ENCODE measurements at regions not wholly inside any gene's neighbourhood (a gene's known extent, or its start where the extent isn't known, plus 50 kb on each side); places are given as distances from the start of the nearest gene placed in this dataset.

DNA sequence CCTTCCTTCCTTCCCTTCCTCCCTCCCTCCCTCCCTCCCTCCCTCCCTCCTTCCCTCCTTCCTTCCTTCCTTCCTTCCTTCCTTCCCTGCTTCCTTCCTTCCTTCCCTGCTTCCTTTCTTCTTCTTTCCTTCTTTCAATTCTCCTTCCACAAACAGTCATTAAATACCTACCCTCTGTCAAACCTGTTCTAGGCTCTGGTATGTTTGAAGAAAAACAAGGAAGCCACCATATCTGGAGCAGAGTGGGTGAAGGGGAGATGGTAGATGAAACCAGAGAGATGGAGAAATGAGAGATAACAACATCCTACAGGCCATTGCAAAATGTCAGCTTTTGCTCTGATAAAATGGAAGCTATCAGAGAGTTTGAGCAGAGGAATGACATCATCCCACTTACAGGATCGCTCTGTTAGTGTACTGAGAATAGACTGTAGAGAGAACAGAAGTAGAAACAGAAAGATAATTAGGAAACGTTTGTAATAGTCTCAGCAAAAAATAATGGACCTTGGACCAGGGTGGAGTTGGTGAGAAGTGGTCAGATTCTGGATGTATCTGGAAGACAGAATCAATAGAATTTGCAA lies 334.0 kb downstream of the STIM2 start:
- Histone ChIP-seq H3K27ac (no peak overlapping the region), H3K9ac (no peak overlapping the region), H3K36me3 (ENCODE audit: low read depth) (no peaks in the 10 kb centered on the region), H3K9me2 (ENCODE audit: insufficient read depth) (no peaks in the 10 kb centered on the region), H3K4me2 (ENCODE audit: unreplicated experiment) (no peak overlapping the region), H3K4me1 (ENCODE audit: insufficient read depth) (no peaks in the 10 kb centered on the region), H3F3A (ENCODE audit: insufficient read depth) (no peaks in the 10 kb centered on the region), H3K4me3 (no peak overlapping the region), H3K79me2 (ENCODE audit: insufficient read depth) (no peaks in the 10 kb centered on the region), H3K27me3 (replicated peaks; ENCODE audit: insufficient read depth) (no peaks in the 10 kb centered on the region), H2AFZ (no peak overlapping the region), H4K20me1 (ENCODE audit: insufficient read depth) (no peaks in the 10 kb centered on the region), H3K9me3 (ENCODE audit: low read depth) (no peaks in the 10 kb centered on the region)
- DNase-seq: no peak
- in situ Hi-C loops (cut with MboI): no loop called here
- 32 to 40% methylated on average over 2 of the region's 2 CpGs for WGBS, 2 experiments (ENCODE audit: low coverage in 1 of 2, low lambda C conversion rate in 2 of 2, missing lambda C conversion rate in 2 of 2)
- TF ChIP-seq EZH2phosphoT487 (IDR thresholded peaks at IDR 0.05; ENCODE audit: insufficient read depth, low read depth) (no peak), EZH2 (IDR thresholded peaks at IDR 0.05; ENCODE audit: insufficient read depth, poor library complexity, severe bottlenecking) (no peak)

DNA sequence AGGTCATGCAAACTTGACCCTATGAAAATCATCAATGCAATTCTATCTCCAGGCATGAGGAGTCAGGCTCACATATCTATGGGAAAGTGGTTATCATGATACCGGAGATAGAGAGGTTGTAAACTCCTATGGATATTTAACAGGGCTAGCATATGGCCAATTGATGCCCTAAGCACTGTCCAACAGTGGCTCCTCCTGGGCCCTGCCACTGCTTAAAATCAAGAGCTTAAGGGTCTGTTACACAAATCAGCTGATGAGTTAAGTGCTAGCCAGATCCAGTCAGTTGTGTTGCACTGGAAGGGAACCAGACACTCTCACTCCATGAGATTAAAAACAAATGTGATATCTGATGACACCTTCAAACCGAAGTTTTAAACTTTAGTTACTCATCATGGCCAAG lies 337.6 kb downstream of the STIM2 start:
- TF ChIP-seq EZH2phosphoT487 (IDR thresholded peaks at IDR 0.05; ENCODE audit: insufficient read depth, low read depth) (no peak), EZH2 (IDR thresholded peaks at IDR 0.05; ENCODE audit: insufficient read depth, poor library complexity, severe bottlenecking) (no peak)
- H3F3A ChIP-seq (ENCODE audit: insufficient read depth): no peaks in the 10 kb centered on the region
- no peaks in the 10 kb centered on the region for H3K9me2 ChIP-seq (ENCODE audit: insufficient read depth)
- no peaks in the 10 kb centered on the region for H3K79me2 ChIP-seq (ENCODE audit: insufficient read depth)
- no peaks in the 10 kb centered on the region for H3K27me3 ChIP-seq (replicated peaks; ENCODE audit: insufficient read depth)
- no peaks in the 10 kb centered on the region for H3K9me3 ChIP-seq (ENCODE audit: low read depth)
- 28 to 30% methylated on average over 2 of the region's 2 CpGs for WGBS, 2 experiments (ENCODE audit: low coverage in 1 of 2, low lambda C conversion rate in 2 of 2, missing lambda C conversion rate in 2 of 2)
- no peak overlapping the region for H3K4me2 ChIP-seq (ENCODE audit: unreplicated experiment)
- no peak overlapping the region for H3K4me3 ChIP-seq
- no peaks in the 10 kb centered on the region for H3K36me3 ChIP-seq (ENCODE audit: low read depth)
- no peaks in the 10 kb centered on the region for H3K4me1 ChIP-seq (ENCODE audit: insufficient read depth)
- no peak overlapping the region for H2AFZ ChIP-seq
- in situ Hi-C loops (cut with MboI): no loop called here
- no peak overlapping the region for H3K9ac ChIP-seq
- DNase-seq: peak; percentile 26
- no peaks in the 10 kb centered on the region for H4K20me1 ChIP-seq (ENCODE audit: insufficient read depth)
- no peak overlapping the region for H3K27ac ChIP-seq

DNA sequence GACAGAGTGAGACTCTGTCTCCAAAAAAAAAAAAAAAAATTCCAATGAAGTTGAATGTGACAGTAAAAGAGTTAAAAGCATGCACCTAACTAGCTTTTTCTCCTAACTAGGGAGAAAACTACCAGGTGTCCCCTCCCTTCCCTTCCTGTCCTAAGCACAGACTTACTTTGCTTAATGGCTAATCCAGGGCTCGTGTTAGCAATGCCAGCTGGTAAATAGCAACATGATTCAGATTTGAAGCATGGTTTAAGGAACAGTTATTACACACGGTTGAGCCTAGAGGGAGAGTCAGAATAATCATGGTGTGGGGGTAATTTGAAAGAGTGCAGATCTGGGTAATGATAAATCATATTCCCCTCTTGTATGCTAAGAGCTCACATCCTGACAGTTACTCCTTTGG lies 338.3 kb downstream of the STIM2 start:
- H3K9ac ChIP-seq: no peak overlapping the region
- peak; percentile 13 for DNase-seq
- no peak overlapping the region for H2AFZ ChIP-seq
- no peaks in the 10 kb centered on the region for H3K9me2 ChIP-seq (ENCODE audit: insufficient read depth)
- H3K27me3 ChIP-seq (replicated peaks; ENCODE audit: insufficient read depth): no peaks in the 10 kb centered on the region
- H3K36me3 ChIP-seq (ENCODE audit: low read depth): no peaks in the 10 kb centered on the region
- no peak overlapping the region for H3K4me3 ChIP-seq
- no peaks in the 10 kb centered on the region for H3K4me1 ChIP-seq (ENCODE audit: insufficient read depth)
- H3F3A ChIP-seq (ENCODE audit: insufficient read depth): no peaks in the 10 kb centered on the region
- H4K20me1 ChIP-seq (ENCODE audit: insufficient read depth): no peaks in the 10 kb centered on the region
- H3K79me2 ChIP-seq (ENCODE audit: insufficient read depth): no peaks in the 10 kb centered on the region
- H3K27ac ChIP-seq: no peak overlapping the region
- in situ Hi-C loops (cut with MboI): no loop called here
- H3K9me3 ChIP-seq (ENCODE audit: low read depth): no peaks in the 10 kb centered on the region
- no peak overlapping the region for H3K4me2 ChIP-seq (ENCODE audit: unreplicated experiment)
- no peak for TF ChIP-seq EZH2phosphoT487 (IDR thresholded peaks at IDR 0.05; ENCODE audit: insufficient read depth, low read depth)
- TF ChIP-seq EZH2 (IDR thresholded peaks at IDR 0.05; ENCODE audit: insufficient read depth, poor library complexity, severe bottlenecking): no peak
- 12 to 15% methylated on average over 2 of the region's 2 CpGs for WGBS, 2 experiments (ENCODE audit: low coverage in 1 of 2, low lambda C conversion rate in 2 of 2, missing lambda C conversion rate in 2 of 2)

DNA sequence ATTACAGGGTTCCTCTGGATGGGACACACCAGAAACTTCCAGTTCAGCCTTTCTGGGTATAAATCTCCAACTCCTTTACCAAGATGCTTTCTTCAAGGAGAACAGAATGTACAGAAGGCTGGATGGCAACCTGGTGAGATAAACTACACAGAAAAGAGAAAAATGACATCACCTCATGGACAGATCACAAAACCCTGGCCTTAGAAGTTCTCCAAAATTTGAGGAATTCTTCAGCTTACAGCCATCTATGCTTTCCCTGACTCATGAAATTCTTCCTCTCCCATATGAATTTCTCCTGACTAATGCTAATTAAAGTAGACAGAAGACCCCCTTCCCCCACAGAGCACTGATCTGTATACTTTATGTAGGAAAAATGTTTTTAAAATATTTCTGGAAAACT lies 345.4 kb downstream of the STIM2 start:
- in situ Hi-C loops (cut with MboI): no loop called here
- Histone ChIP-seq H3K79me2 (ENCODE audit: insufficient read depth) (no peaks in the 10 kb centered on the region), H4K20me1 (ENCODE audit: insufficient read depth) (no peaks in the 10 kb centered on the region), H3K4me2 (ENCODE audit: unreplicated experiment) (no peak overlapping the region), H3K27me3 (replicated peaks; ENCODE audit: insufficient read depth) (no peaks in the 10 kb centered on the region), H3K4me3 (no peak overlapping the region), H3K4me1 (ENCODE audit: insufficient read depth) (peaks cover 8% of the 10 kb centered on the region), H3K9me2 (ENCODE audit: insufficient read depth) (no peaks in the 10 kb centered on the region), H3K36me3 (ENCODE audit: low read depth) (no peaks in the 10 kb centered on the region), H3K9me3 (ENCODE audit: low read depth) (no peaks in the 10 kb centered on the region), H2AFZ (peak overlapping the region; percentile 50; the same call in 1 of the 2 replicates), H3K9ac (no peak overlapping the region), H3K27ac (no peak overlapping the region), H3F3A (ENCODE audit: insufficient read depth) (no peaks in the 10 kb centered on the region)
- peak; percentile 38 for DNase-seq
- TF ChIP-seq EZH2 (IDR thresholded peaks at IDR 0.05; ENCODE audit: insufficient read depth, poor library complexity, severe bottlenecking): no peak
- TF ChIP-seq EZH2phosphoT487 (IDR thresholded peaks at IDR 0.05; ENCODE audit: insufficient read depth, low read depth): no peak

DNA sequence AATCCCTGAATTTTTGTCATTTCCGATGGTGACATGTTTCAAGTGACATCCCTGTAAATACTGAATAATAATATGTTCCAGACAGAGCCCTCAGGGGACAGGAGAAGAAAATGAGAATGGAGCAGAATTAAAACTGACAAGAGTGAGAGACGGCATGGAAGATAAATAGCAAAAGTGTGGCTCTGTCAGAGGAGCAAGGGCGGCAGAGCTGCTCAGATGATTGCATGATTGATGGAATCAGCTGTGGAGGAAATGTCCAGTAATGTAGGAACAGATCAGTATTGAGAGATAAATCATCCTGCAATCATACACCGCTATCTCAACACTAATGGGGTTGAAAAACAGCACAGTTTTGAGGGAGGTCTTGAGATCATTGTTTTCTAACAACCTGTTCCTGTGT lies 350.3 kb downstream of the STIM2 start:
- H3K9ac ChIP-seq: no peak overlapping the region
- DNase-seq: no peak
- TF ChIP-seq EZH2phosphoT487 (IDR thresholded peaks at IDR 0.05; ENCODE audit: insufficient read depth, low read depth): no peak
- no peak for TF ChIP-seq EZH2 (IDR thresholded peaks at IDR 0.05; ENCODE audit: insufficient read depth, poor library complexity, severe bottlenecking)
- H3K27ac ChIP-seq: no peak overlapping the region
- in situ Hi-C loops (cut with MboI): no loop called here
- no peaks in the 10 kb centered on the region for H3K36me3 ChIP-seq (ENCODE audit: low read depth)
- H3F3A ChIP-seq (ENCODE audit: insufficient read depth): no peaks in the 10 kb centered on the region
- no peaks in the 10 kb centered on the region for H3K27me3 ChIP-seq (replicated peaks; ENCODE audit: insufficient read depth)
- no peak overlapping the region for H3K4me2 ChIP-seq (ENCODE audit: unreplicated experiment)
- 35 to 52% methylated on average over 4 of the region's 4 CpGs for WGBS, 2 experiments (ENCODE audit: low coverage in 1 of 2, low lambda C conversion rate in 2 of 2, missing lambda C conversion rate in 2 of 2)
- no peak overlapping the region for H2AFZ ChIP-seq
- H3K9me3 ChIP-seq (ENCODE audit: low read depth): no peaks in the 10 kb centered on the region
- H4K20me1 ChIP-seq (ENCODE audit: insufficient read depth): no peaks in the 10 kb centered on the region
- no peak overlapping the region for H3K4me3 ChIP-seq
- H3K4me1 ChIP-seq (ENCODE audit: insufficient read depth): peaks cover 11% of the 10 kb centered on the region
- no peaks in the 10 kb centered on the region for H3K9me2 ChIP-seq (ENCODE audit: insufficient read depth)
- H3K79me2 ChIP-seq (ENCODE audit: insufficient read depth): no peaks in the 10 kb centered on the region
